ENCODE measurements at regions not wholly inside any gene's neighbourhood (a gene's known extent, or its start where the extent isn't known, plus 50 kb on each side); places are given as distances from the start of the nearest gene placed in this dataset.

DNA sequence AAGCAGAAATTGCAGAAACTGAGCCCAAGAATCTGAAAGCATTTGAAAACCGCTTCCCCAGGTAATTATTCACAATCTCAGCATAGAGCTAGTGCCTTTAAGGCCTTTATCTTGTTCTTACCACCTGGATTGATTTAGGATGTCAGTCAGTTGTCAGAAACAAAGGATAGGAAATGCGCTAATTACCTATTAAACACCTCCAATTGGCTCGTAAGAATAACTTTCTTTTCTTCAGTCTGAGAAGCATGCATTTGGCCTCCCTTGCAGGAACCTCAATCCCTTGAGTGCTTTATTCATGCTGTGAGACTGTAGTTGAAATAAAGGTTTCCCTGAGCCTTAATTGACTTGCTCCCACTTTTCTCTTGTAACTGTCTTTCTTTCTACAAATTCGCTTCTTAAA, 400.3 kb upstream of the LRATD1 start:
- Histone ChIP-seq H2BK12ac (ENCODE audit: insufficient read length, low read depth, low read length) (no peak overlapping the region), H4K20me1 (ENCODE audit: control insufficient read depth, insufficient read depth, insufficient read length) (no peaks in the 10 kb centered on the region), H3K4me1 (ENCODE audit: insufficient read depth, low read length) (peaks cover 9% of the 10 kb centered on the region; the same call in 1 of the 2 replicates), H3K4ac (ENCODE audit: low read depth, low read length) (no peak overlapping the region), H2BK5ac (ENCODE audit: insufficient read length, low read length) (no peak overlapping the region), H3K9me3 (ENCODE audit: control insufficient read depth, low read depth, low read length) (no peaks in the 10 kb centered on the region), H4K91ac (ENCODE audit: insufficient read length, low read depth, low read length) (no peak overlapping the region), H3K23me2 (ENCODE audit: insufficient read length, low read depth, low read length, poor library complexity, severe bottlenecking) (no peaks in the 10 kb centered on the region), H3K27me3 (ENCODE audit: insufficient read depth, low read length) (no peaks in the 10 kb centered on the region), H2BK20ac (ENCODE audit: low read depth, low read length, poor library complexity, severe bottlenecking) (no peak overlapping the region), H2BK15ac (ENCODE audit: low read depth, low read length) (no peak overlapping the region), H3K79me1 (ENCODE audit: insufficient read depth, low read depth, low read length, poor library complexity, severe bottlenecking) (no peaks in the 10 kb centered on the region), H3K4me2 (ENCODE audit: insufficient read depth, insufficient read length, low read length) (peak overlapping the region; percentile 2), H3K56ac (ENCODE audit: insufficient read length, low read depth, low read length) (no peak overlapping the region), H3K9ac (ENCODE audit: extremely low read depth, insufficient read length, low read length) (no peak overlapping the region), H3K18ac (ENCODE audit: insufficient read length, low read depth, low read length) (no peak overlapping the region), H3K27ac (ENCODE audit: insufficient read length, low read depth, low read length) (no peak overlapping the region), H3K79me2 (ENCODE audit: insufficient read depth, low read length) (no peaks in the 10 kb centered on the region), H2AFZ (ENCODE audit: low read length) (no peak overlapping the region), H3K23ac (ENCODE audit: insufficient read length, low read depth, low read length) (no peak overlapping the region), H3T11ph (ENCODE audit: low read length) (no peak overlapping the region), H3K14ac (ENCODE audit: insufficient read depth, low read length) (no peak overlapping the region), H2AK5ac (ENCODE audit: insufficient read length, low read length) (no peak overlapping the region), H4K8ac (replicated peaks; ENCODE audit: insufficient read length, low read depth, low read length) (no peak overlapping the region), H4K5ac (ENCODE audit: insufficient read length, low read depth, low read length) (no peak overlapping the region), H2BK120ac (ENCODE audit: low read depth, low read length, poor library complexity, severe bottlenecking) (no peak overlapping the region)
- H3K36me3 Mint-ChIP-seq (ENCODE audit: insufficient read depth in 1 of 3, low read depth in 3 of 3): peaks cover 0 to 21% (median 13%) of the 10 kb centered on the region in 3 experiments; a peak in 5 of 7 replicates
- TF ChIP-seq, protein P1, sequence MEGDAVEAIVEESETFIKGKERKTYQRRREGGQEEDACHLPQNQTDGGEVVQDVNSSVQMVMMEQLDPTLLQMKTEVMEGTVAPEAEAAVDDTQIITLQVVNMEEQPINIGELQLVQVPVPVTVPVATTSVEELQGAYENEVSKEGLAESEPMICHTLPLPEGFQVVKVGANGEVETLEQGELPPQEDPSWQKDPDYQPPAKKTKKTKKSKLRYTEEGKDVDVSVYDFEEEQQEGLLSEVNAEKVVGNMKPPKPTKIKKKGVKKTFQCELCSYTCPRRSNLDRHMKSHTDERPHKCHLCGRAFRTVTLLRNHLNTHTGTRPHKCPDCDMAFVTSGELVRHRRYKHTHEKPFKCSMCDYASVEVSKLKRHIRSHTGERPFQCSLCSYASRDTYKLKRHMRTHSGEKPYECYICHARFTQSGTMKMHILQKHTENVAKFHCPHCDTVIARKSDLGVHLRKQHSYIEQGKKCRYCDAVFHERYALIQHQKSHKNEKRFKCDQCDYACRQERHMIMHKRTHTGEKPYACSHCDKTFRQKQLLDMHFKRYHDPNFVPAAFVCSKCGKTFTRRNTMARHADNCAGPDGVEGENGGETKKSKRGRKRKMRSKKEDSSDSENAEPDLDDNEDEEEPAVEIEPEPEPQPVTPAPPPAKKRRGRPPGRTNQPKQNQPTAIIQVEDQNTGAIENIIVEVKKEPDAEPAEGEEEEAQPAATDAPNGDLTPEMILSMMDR (conservative IDR thresholded peaks at IDR 0.05): no peak
- H3K27me3 Mint-ChIP-seq (ENCODE audit: low read depth): peaks cover 60% of the 10 kb centered on the region
- H3K27ac Mint-ChIP-seq: peak overlapping the region in 1 of 3 experiments; percentile 11; a peak in 1 of 7 replicates
- peak overlapping the region in 1 of 2 experiments; percentile 2; a peak in 2 of 5 replicates for H3K4me3 Mint-ChIP-seq
- peaks cover 30 to 40% of the 10 kb centered on the region in 2 experiments for H3K4me1 Mint-ChIP-seq
- H3K9me3 Mint-ChIP-seq: peaks cover 9 to 13% of the 10 kb centered on the region in 2 experiments
- DNase-seq: peak; percentile 31
- no CpG with 5 or more reads among the region's 4 CpGs for WGBS (ENCODE audit: extremely low coverage, insufficient read length, low lambda C conversion rate)
